ENCODE measurements at regions not wholly inside any gene's neighbourhood (a gene's known extent, or its start where the extent isn't known, plus 50 kb on each side); places are given as distances from the start of the nearest gene placed in this dataset.

- no peak for DNase-seq (ENCODE audit: low read depth in 3 of 3, low spot score in 1 of 3)
Observed at GRCh38 chr2:145289946-145290345, 770.0 kb upstream of the ZEB2 start.

GRCh38 chr2:145288650-145289496 lies 769.0 kb upstream of the ZEB2 start:
- DNase-seq (ENCODE audit: low read depth in 3 of 3, low spot score in 1 of 3) = no peak

GRCh38 chr2:145287736-145288135 lies 767.8 kb upstream of the ZEB2 start:
- no peak for DNase-seq (ENCODE audit: low read depth in 3 of 3, low spot score in 1 of 3)

GRCh38 chr2:145286716-145287275 lies 766.9 kb upstream of the ZEB2 start:
- no peak for DNase-seq (ENCODE audit: low read depth in 3 of 3, low spot score in 1 of 3)

DNA sequence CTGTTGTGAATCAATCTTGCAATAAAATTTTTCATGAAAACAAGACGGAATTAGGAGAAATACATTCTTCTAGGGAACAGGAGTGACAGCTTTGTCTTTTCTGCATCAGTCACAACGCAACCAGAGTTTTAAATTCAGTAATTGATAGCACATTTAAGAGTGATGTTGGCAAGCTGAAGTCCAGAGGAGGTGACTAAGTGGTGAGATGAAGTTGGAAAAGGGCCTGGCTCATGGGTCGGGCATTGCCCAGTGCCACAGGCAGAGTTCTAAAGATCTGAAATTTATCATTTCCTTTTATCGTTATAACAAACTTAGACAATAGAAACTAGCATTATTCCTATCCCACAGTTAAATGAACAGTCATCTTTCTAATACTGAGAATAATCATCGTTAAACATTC lies 764.6 kb upstream of the ZEB2 start:
- no peak for DNase-seq (ENCODE audit: low read depth in 3 of 3, low spot score in 1 of 3)

GRCh38 chr2:145283131-145283530 lies 763.2 kb upstream of the ZEB2 start:
- DNase-seq (ENCODE audit: low read depth in 3 of 3, low spot score in 1 of 3) = no peak

DNA sequence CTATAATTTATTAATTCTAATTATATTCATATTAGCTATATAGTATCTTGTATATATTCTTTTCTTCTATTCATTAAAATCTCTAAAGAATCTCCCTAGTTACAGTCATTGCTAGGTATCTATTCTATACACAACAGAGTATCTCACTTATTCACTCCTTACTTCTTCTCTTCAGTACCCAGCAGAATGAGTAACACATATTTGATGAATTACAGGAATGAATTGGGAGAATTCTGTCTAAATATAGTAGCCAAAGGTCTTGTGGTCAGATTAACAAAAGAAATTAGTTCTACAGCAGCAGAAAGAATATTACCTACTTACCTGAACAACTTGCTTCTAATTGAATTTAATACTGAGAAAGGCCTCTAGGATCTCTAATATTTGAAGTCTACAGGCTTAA lies 758.0 kb upstream of the ZEB2 start:
- DNase-seq (ENCODE audit: low read depth in 3 of 3, low spot score in 1 of 3) = no peak

GRCh38 chr2:145273840-145274239 lies 753.9 kb upstream of the ZEB2 start:
- DNase-seq (ENCODE audit: low read depth in 3 of 3, low spot score in 1 of 3) = no peak

- no peak for DNase-seq (ENCODE audit: low read depth in 3 of 3, low spot score in 1 of 3)
Observed at GRCh38 chr2:145268931-145269330, 749.0 kb upstream of the ZEB2 start.

DNA sequence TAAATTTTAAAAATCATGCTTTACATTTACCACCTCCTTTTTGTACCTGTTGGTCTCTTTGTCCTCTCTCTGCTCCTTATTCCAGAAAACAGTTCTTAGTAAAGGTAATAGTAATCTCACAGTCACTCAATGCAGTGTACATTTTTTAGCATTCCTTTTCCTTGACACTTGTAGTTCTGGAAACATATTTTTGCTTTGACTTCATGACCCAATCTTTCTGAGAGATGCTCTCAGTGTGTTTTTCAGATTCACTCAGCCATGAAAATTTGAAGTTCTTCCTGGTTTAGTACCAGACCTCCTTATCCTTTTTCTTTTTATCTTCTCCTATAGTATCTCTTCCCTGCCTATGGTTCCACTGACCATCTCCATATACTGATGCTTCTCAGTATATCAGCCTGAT lies 747.5 kb upstream of the ZEB2 start:
- DNase-seq (ENCODE audit: low read depth in 3 of 3, low spot score in 1 of 3) = no peak

- DNase-seq (ENCODE audit: low read depth in 3 of 3, low spot score in 1 of 3) = no peak
Observed at GRCh38 chr2:145265244-145265643, 745.3 kb upstream of the ZEB2 start.

- no peak for DNase-seq (ENCODE audit: low read depth in 3 of 3, low spot score in 1 of 3)
Observed at GRCh38 chr2:145260674-145261073, 740.8 kb upstream of the ZEB2 start.

DNA sequence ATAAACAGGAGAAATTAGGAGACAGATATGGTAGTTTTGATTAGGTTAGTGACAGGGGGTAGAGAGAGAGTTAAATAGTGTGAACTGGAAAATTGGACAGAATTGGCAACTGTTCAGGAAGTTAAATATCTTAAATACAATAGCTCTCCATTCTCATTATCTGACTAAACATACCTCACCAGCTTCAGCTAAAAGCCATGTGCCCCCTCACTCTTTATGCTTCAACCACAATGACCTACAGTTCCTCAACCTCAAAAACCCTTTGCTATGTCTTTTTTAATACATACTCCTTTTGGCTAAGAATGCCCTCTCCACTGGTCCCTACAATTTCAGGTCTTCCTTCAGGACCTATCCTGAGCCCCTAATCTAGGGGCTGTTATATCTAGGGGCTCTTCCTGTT lies 740.2 kb upstream of the ZEB2 start:
- no peak for DNase-seq (ENCODE audit: low read depth in 3 of 3, low spot score in 1 of 3)

- DNase-seq (ENCODE audit: low read depth in 3 of 3, low spot score in 1 of 3) = no peak
Observed at GRCh38 chr2:145258903-145259579, 739.1 kb upstream of the ZEB2 start.

GRCh38 chr2:145257931-145258330 lies 738.0 kb upstream of the ZEB2 start:
- no peak for DNase-seq (ENCODE audit: low read depth in 3 of 3, low spot score in 1 of 3)

DNA sequence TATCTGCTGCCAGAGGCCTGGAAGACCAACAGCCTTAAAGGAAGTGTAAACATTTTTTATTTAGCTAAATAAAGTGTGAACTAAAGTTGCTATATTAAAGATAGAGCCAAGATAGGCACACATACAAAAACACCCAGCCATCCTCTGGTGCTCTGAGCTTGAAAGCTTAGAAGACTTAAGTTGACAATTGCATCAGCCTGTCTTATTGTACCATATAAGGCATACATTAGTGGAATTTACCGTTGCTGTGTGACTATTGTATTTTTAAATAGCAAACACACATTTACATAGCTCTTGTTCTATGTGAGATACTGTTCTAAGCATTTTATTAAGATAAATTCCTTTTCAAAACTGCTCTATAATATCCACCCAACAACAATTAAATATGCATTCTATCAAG lies 736.6 kb upstream of the ZEB2 start:
- no peak for DNase-seq (ENCODE audit: low read depth in 3 of 3, low spot score in 1 of 3)

GRCh38 chr2:145254291-145254690 lies 734.4 kb upstream of the ZEB2 start:
- DNase-seq (ENCODE audit: low read depth in 3 of 3, low spot score in 1 of 3) = no peak

- no peak for DNase-seq (ENCODE audit: low read depth in 3 of 3, low spot score in 1 of 3)
Observed at GRCh38 chr2:145253492-145253891, 733.6 kb upstream of the ZEB2 start.

- no peak for DNase-seq (ENCODE audit: low read depth in 3 of 3, low spot score in 1 of 3)
Observed at GRCh38 chr2:145245268-145245870, 725.5 kb upstream of the ZEB2 start.

- DNase-seq (ENCODE audit: low read depth in 3 of 3, low spot score in 1 of 3) = no peak
Observed at GRCh38 chr2:145235312-145235711, 715.4 kb upstream of the ZEB2 start.

GRCh38 chr2:145230546-145230945 lies 710.6 kb upstream of the ZEB2 start:
- no peak for DNase-seq (ENCODE audit: low read depth in 3 of 3, low spot score in 1 of 3)

- no peak for DNase-seq (ENCODE audit: low read depth in 3 of 3, low spot score in 1 of 3)
Observed at GRCh38 chr2:145228506-145228905, 708.6 kb upstream of the ZEB2 start.
